ENCODE measurements at regions not wholly inside any gene's neighbourhood (a gene's known extent, or its start where the extent isn't known, plus 50 kb on each side); places are given as distances from the start of the nearest gene placed in this dataset.

DNA sequence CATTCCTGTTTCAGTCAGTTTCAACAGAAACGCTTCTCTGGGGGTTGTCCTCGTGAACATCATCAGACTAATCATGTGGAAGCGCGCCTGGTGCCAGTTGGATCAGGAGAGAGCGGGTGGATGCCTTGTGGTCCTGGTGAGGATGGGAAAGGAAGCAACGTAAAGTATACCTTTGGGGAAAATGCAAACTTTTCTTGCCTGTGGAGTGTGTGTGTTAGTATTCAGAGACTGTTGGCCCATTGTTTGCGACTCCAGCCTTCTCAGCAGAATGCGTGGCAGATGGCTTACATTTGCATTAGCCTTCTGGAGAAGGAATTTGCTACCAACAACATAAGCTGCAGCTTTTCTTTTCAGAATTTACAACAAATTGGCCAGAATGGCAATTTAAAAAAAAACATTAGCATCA is 173.9 kb downstream of the RWDD3 start:
- TF ChIP-seq HNF4G (IDR thresholded peaks at IDR 0.05) (no peak), YY1 (IDR thresholded peaks at IDR 0.05) (no peak), TAF1 (conservative IDR thresholded peaks at IDR 0.05) (no peak), RAD21 (IDR thresholded peaks at IDR 0.05) (no peak), EGR1 (IDR thresholded peaks at IDR 0.05; ENCODE audit: low read depth in 2 of 2) (no peak)
- TF ChIP-seq, protein P1, sequence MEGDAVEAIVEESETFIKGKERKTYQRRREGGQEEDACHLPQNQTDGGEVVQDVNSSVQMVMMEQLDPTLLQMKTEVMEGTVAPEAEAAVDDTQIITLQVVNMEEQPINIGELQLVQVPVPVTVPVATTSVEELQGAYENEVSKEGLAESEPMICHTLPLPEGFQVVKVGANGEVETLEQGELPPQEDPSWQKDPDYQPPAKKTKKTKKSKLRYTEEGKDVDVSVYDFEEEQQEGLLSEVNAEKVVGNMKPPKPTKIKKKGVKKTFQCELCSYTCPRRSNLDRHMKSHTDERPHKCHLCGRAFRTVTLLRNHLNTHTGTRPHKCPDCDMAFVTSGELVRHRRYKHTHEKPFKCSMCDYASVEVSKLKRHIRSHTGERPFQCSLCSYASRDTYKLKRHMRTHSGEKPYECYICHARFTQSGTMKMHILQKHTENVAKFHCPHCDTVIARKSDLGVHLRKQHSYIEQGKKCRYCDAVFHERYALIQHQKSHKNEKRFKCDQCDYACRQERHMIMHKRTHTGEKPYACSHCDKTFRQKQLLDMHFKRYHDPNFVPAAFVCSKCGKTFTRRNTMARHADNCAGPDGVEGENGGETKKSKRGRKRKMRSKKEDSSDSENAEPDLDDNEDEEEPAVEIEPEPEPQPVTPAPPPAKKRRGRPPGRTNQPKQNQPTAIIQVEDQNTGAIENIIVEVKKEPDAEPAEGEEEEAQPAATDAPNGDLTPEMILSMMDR (IDR thresholded peaks at IDR 0.05; ENCODE audit: low read depth, low read length, missing input control) = no peak
- TF ChIP-seq, protein P2, sequence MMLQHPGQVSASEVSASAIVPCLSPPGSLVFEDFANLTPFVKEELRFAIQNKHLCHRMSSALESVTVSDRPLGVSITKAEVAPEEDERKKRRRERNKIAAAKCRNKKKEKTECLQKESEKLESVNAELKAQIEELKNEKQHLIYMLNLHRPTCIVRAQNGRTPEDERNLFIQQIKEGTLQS (IDR thresholded peaks at IDR 0.05) = no peak

Measured in liver (tissue), 3 donors.